Caco-2 (cell line): ENCODE measurements at regions not wholly inside any gene's neighbourhood (a gene's known extent, or its start where the extent isn't known, plus 50 kb on each side); places are given as distances from the start of the nearest gene placed in this dataset.

Experiments
- BruUV-seq: library from RNA; stranded (reverse); fragments of 400-500 nt; replicated peaks from 2 replicates; lab custom pipeline; 2021; lab: Mats Ljungman, UMichigan
- CTCF ChIA-PET: fragments of 300-600 bp; sonication (Branson Sonifier 250); formaldehyde crosslinking; loops from one replicate; lab custom pipeline; 2022; ENCODE audit warnings: antibody characterized with exemption; lab: Charles Lee
- POLR2A ChIA-PET: fragments of 300-600 bp; sonication (Branson Sonifier 250); formaldehyde crosslinking; loops from one replicate; lab custom pipeline; 2022; ENCODE audit warnings: antibody characterized with exemption; lab: Charles Lee
- DNase-seq, 2 experiments: peaks; one replicate each; pipeline versions ENCODE4 v3.0.0 to v3.0.0-alpha.2; 2020 to 2022
- H3K27me3 ChIP-seq: replicated peaks from 2 replicates; pipeline ENCODE4 v1.6.0; 2011; ENCODE audit warnings: low read length; ENCODE audit not compliant: control insufficient read depth, insufficient read depth
- H3K36me3 ChIP-seq: 2 replicates; pipeline ENCODE4 v1.5.1; 2011; ENCODE audit warnings: low read length; ENCODE audit not compliant: control insufficient read depth, insufficient read depth
- H3K4me1 ChIP-seq: fragments of 250-450 bp; sonication (Bioruptor Pico); 2 replicates; pipeline ENCODE4 v1.5.1; 2020; ENCODE audit warnings: mild to moderate bottlenecking
- H3K4me3 ChIP-seq: 2 replicates; pipeline ENCODE4 v1.5.1; 2011; ENCODE audit warnings: low read depth, mild to moderate bottlenecking, control low read depth, low read length
- H3K9me3 ChIP-seq: fragments of 250-450 bp; sonication (Bioruptor Pico); 2 replicates; pipeline ENCODE4 v1.5.1; 2020; ENCODE audit warnings: mild to moderate bottlenecking, moderate library complexity
- H3K27ac Mint-ChIP-seq: one replicate; pipeline ENCODE4 v1.8.0; 2022; ENCODE audit warnings: mixed read lengths; ENCODE audit not compliant: unreplicated experiment
- H3K27me3 Mint-ChIP-seq: one replicate; pipeline ENCODE4 v1.8.0; 2022; ENCODE audit warnings: mixed read lengths; ENCODE audit not compliant: insufficient read depth, unreplicated experiment
- H3K36me3 Mint-ChIP-seq: one replicate; pipeline ENCODE4 v1.8.0; 2022; ENCODE audit warnings: mild to moderate bottlenecking, mixed read lengths; ENCODE audit not compliant: insufficient read depth, unreplicated experiment
- H3K4me1 Mint-ChIP-seq: one replicate; pipeline ENCODE4 v1.8.0; 2022; ENCODE audit warnings: low read depth, mixed read lengths; ENCODE audit not compliant: unreplicated experiment
- H3K4me3 Mint-ChIP-seq: one replicate; pipeline ENCODE4 v1.8.0; 2022; ENCODE audit warnings: mild to moderate bottlenecking, moderate library complexity, mixed read lengths; ENCODE audit not compliant: unreplicated experiment
- H3K9me3 Mint-ChIP-seq: one replicate; pipeline ENCODE4 v1.8.0; 2022; ENCODE audit warnings: mixed read lengths; ENCODE audit not compliant: unreplicated experiment
- CTCF ChIP-seq, 2 experiments: fragments of 200-600 bp in 1 of 2; IDR thresholded peaks; 1 replicate in 1 of 2; 2 replicates in 1 of 2; pipeline versions ENCODE4 v1.5.1 to v1.8.0; 2011 to 2022; ENCODE audit warnings: antibody characterized with exemption in 1 of 2, control low read depth in 1 of 2, inconsistent platforms in 1 of 2, low read depth in 1 of 2, low read length in 1 of 2, mild to moderate bottlenecking in 1 of 2, moderate library complexity in 1 of 2; ENCODE audit not compliant: insufficient read depth in 1 of 2, severe bottlenecking in 1 of 2, unreplicated experiment in 1 of 2
- intact Hi-C: fragments of 100-400 bp; cut with micrococcal nuclease; formaldehyde crosslinking; loops from one replicate; pipeline ENCODE4 v1.10.0; 2022; ENCODE audit not compliant: unreplicated experiment

GRCh38 chr2:217142649-217143266 lies 282.9 kb upstream of the TNP1 start:
- no peaks in the 10 kb centered on the region for H3K4me1 ChIP-seq
- DNase-seq: peak; percentile 51 to 69
- H3K27me3 Mint-ChIP-seq: peaks cover 7% of the 10 kb centered on the region
- H3K27ac Mint-ChIP-seq: no peak overlapping the region
- H3K9me3 ChIP-seq: peaks cover 7% of the 10 kb centered on the region; the same call in 1 of the 2 replicates
- intact Hi-C loops: loop anchor here (1.0 to 10.0 kb wide), 4 partner anchors 142 to 572 kb away; no protein-coding TSS in a partner anchor
- POLR2A ChIA-PET: no interaction called here
- CTCF ChIA-PET: no interaction called here
- no peak overlapping the region for H3K4me3 ChIP-seq
- peak; percentile 67 to 86 for TF ChIP-seq CTCF (IDR thresholded peaks at IDR 0.05; ENCODE audit: insufficient read depth in 1 of 2, low read depth in 1 of 2, low read length in 1 of 2, severe bottlenecking in 1 of 2, unreplicated experiment in 1 of 2)
- H3K36me3 Mint-ChIP-seq: no peaks in the 10 kb centered on the region
- H3K4me3 Mint-ChIP-seq: no peak overlapping the region
- BruUV-seq: no TSS peak
- H3K27me3 ChIP-seq: no peaks in the 10 kb centered on the region
- no peaks in the 10 kb centered on the region for H3K36me3 ChIP-seq
- H3K4me1 Mint-ChIP-seq: no peaks in the 10 kb centered on the region
- H3K9me3 Mint-ChIP-seq: peaks cover 37% of the 10 kb centered on the region

- ChIA-PET CTCF (no interaction called here), POLR2A (no interaction called here)
- no peak for DNase-seq
- Mint-ChIP-seq H3K27ac (no peak overlapping the region), H3K9me3 (peaks cover 37% of the 10 kb centered on the region), H3K36me3 (no peaks in the 10 kb centered on the region), H3K4me1 (no peaks in the 10 kb centered on the region), H3K27me3 (peaks cover 23% of the 10 kb centered on the region), H3K4me3 (no peak overlapping the region)
- H3K4me3 ChIP-seq: no peak overlapping the region
- no peaks in the 10 kb centered on the region for H3K27me3 ChIP-seq
- H3K4me1 ChIP-seq: no peaks in the 10 kb centered on the region
- peaks cover 15% of the 10 kb centered on the region; the same call in 1 of the 2 replicates for H3K9me3 ChIP-seq
- no peaks in the 10 kb centered on the region for H3K36me3 ChIP-seq
- TF ChIP-seq CTCF (IDR thresholded peaks at IDR 0.05; ENCODE audit: insufficient read depth in 1 of 2, low read depth in 1 of 2, low read length in 1 of 2, severe bottlenecking in 1 of 2, unreplicated experiment in 1 of 2): no peak
- intact Hi-C loops: no loop called here
- BruUV-seq: no TSS peak
These were observed 278.4 kb upstream of the TNP1 start for GRCh38 chr2:217138284-217138683.

GRCh38 chr2:217127744-217128143 lies 267.9 kb upstream of the TNP1 start:
- Mint-ChIP-seq H3K4me1 (no peaks in the 10 kb centered on the region), H3K27me3 (peaks cover 20% of the 10 kb centered on the region), H3K4me3 (no peak overlapping the region), H3K27ac (no peak overlapping the region), H3K9me3 (no peaks in the 10 kb centered on the region), H3K36me3 (no peaks in the 10 kb centered on the region)
- POLR2A ChIA-PET: no interaction called here
- Histone ChIP-seq H3K27me3 (no peaks in the 10 kb centered on the region; the same call in 1 of the 2 replicates), H3K4me1 (no peaks in the 10 kb centered on the region), H3K36me3 (no peaks in the 10 kb centered on the region), H3K9me3 (no peaks in the 10 kb centered on the region), H3K4me3 (no peak overlapping the region)
- CTCF ChIA-PET: interaction anchor here (0.7 kb wide), 1 partner anchor 434 kb away, joined by 3 read pairs; no protein-coding TSS in a partner anchor
- no peak for DNase-seq
- no TSS peak for BruUV-seq
- intact Hi-C loops: no loop called here
- TF ChIP-seq CTCF (IDR thresholded peaks at IDR 0.05; ENCODE audit: insufficient read depth in 1 of 2, low read depth in 1 of 2, low read length in 1 of 2, severe bottlenecking in 1 of 2, unreplicated experiment in 1 of 2): no peak
